SKM-1 (cell line): ENCODE measurements at regions not wholly inside any gene's neighbourhood (a gene's known extent, or its start where the extent isn't known, plus 50 kb on each side); places are given as distances from the start of the nearest gene placed in this dataset.

Source experiments
- DNase-seq: peaks from one replicate; lab custom pipeline; 2025; ENCODE audit not compliant: unreplicated experiment; lab: John Stamatoyannopoulos, UW

DNA sequence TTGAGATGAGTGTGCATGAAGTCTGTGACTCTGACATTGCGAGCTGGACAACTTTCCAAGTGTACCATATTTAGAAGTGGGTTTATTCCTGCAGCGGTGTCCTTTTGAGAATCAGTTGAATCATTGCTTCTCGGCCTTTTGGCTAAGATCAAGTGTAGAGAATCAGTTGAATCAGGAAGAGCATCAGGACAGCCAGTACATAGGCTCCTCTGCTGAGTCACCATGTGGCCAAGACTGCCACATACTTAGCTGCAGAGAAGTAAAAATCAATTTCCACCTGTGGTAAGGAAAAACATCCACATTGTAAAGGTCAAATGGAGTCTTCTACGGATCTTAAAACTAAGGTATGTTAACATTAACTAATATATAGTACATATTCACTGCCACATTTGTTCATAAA lies 428.4 kb upstream of the MARCKS start:
- DNase-seq: no peak

DNA sequence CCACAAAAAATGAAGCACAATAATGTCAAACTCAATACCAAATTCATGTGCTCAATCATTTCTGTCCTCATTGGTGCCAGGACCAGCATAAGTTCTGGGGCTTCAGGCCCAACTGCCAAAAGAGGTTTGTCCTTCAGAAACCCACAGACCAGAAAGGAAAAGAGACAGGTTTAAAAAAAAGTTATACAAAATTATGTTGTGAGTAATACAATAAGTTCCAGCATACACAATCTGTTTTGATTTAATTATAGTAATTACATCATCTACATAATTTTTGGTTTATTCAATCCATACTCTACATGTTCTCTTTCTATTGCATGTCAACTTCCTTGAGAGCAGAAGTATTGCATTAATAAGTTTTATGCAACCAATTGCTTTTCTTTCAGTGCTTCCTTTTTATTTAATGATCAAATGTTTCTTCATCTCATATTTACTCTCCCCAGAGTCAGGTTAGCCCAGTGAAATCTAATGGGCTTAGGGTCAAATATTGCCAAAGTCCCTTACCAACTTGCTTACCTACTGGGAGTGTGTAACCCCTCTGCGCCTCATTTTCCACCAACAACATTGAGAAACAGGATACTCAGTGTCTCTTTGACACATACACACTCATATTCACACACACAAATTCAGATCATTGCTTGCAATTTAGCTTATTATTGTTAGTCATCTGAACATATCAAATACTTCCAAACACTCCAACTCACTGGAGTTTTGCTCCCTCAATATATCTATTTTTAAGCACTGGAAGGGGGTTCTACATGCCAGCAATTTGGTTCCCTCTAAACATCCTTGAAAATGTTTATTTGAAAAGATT lies 424.4 kb upstream of the MARCKS start:
- no peak for DNase-seq

DNA sequence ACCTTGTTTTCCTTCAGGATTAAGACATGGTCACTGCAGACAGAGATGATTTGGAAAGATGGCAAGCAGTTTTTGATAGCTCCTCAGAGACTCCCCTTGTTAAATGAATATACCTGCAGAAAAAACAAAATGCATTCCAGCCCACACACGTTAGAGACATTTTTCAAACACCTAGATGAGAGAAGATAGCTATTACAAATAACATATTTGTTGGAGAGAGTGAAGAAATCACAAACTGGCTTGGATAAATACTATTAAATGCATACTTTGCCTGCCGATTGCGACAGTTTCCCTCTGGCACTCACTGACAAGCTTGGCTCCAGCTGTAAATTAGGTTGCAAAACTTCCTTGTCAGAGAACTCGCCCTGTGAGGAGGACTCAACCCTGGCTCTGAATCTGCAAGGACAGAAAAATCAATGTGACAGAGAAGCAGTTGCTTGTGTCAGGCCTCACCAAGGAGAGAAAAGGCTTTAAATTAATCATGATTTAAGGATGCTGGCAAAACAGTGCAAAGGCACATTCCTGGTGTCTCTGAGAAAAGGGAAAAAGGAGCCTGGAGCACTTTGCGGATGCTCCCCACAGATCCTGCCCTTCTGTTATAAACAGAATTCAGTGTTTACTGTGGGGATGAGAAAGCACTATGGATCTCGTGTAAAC lies 423.7 kb upstream of the MARCKS start:
- DNase-seq: peak; percentile 52

DNA sequence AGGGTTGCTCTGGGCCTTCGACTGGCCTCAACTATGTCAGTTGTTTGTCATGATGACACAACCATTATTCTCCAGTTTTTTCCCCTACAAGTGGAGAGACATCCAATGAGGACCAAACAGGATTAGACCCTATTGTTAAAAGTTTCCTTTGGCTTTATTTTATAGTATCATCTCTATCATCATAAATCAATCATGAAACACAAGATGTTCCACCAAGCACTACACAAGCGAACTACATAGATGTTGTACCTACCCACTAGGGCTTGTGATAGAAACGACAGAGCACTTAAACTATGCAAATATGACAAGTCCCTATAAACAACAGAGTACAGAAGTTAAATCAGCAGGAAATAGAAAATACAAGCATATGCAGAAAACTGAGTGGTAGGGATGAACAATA lies 422.5 kb upstream of the MARCKS start:
- DNase-seq: no peak

DNA sequence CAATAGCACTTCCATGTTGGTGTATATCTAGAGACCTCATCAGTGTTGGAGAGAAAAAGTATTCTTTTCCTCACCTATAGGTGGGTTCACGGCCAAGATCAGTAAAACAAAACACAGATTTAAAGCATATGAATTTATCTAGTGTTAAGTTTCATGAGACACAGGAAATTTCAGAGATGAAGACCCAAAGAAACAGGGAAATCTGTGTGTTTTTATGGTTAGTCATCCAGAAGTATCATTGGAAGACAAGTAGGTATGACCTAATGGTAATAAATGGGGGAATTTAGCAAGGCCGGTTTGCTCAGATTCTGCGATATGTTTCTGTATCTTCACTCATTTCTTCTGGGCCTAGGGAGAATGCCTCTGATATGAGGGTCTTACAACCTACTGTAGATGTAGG lies 419.6 kb upstream of the MARCKS start:
- DNase-seq: no peak

DNA sequence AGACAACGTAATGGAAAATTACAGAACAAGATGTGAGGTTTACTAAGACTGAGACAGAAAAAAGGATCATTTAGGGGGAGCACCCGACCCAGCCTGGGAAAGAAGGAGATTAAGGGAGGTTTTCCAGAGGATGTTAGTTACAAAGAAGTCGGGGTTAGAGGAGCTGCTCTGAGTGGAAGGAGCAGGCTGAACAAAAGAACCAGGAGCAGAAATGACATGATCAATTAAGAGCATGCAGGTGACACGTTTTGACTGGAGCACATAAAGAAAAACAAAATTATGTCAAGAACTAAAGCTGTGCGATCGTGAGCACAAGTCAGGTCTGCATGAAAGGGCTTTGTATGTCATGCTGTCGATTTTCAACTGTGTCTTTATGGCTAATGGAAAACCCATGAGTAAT lies 417.3 kb upstream of the MARCKS start:
- no peak for DNase-seq

DNA sequence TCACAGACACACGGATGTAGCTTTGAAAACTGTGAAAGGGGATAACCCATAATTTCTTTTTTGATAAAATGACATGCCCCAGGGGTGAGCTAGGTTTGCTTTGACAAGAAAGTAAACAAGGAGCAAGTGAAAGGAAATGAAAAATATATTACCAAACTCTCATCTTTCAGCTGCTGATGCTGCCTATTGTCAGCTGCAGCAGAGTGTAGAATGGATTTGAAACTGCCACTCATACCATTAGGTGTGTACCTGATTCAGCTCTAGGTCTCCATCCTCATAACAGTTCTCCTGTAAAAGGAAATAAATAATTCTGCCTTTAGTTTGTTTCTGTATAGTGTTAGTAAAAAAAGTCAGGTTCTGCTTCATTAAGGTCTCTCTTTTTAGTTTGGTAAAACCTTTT lies 415.1 kb upstream of the MARCKS start:
- no peak for DNase-seq

DNA sequence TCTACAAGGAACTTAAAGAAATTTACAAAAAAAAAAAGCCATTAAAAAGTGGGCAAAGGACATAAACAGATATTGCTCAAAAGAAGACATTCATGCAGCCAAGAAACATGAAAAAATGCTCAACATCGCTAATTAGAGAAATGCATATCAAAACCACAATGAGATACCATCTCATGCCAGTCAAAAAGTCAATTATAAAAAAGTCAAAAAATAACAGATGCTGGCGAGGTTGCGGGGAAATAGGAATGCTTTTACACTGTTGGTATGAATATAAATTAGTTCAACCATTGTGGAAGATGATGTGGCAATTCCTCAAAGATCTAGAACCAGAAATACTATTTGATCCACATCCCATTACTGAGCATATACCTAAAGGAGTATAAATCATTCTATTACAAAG lies 411.9 kb upstream of the MARCKS start:
- DNase-seq: no peak

DNA sequence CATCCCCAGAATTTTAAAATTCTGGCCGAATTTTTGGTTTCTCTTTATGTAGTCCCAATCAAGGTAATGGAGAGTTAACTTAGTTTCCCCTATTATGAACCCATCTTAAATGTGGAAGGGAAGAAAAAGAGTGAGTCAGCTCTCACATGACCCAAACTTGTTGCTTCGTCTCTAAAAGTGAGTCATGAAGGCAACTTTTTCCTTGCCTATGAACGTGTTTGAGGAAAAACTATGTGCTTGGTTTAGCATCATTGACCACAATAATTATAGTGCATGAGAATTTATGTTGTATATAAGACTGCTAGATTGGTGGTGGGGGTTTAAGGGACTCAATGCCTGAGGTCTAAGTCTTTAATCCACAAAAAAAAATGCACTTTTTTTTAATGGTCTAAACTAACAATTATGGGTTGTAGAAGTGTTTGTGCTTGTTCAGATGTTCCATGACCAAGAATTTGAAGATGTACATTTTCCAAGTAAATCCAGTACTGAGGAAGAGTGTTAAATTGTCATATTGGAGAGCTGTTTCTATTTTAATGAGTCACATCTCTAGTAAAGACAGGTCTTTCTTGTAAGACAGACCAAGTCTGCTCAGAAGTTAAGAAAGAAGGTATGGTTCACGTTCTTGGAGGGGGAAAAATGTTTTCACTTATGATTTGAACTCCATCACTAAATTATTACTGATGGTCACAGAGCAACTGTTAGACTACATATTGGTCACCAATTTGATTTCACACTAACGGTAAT lies 409.9 kb upstream of the MARCKS start:
- DNase-seq: peak; percentile 54

DNA sequence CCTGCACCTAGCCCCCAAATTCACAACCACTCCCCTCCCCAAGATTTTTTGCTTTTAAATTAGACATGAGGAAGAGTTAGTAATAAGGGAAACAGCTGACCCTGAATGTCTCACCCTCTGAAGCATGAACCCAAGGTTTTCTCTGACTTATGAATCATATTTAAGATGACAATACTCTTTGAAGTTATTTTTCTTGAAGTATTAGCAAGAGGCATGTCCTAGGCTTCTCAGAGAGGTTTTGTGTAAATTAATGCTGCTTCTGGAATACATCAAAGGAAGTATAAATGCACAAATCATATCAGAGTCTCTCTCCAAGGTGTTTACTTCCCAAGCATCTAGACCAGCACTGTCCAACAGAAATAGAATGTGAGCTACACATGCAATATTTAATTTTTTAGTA lies 408.1 kb upstream of the MARCKS start:
- no peak for DNase-seq

DNA sequence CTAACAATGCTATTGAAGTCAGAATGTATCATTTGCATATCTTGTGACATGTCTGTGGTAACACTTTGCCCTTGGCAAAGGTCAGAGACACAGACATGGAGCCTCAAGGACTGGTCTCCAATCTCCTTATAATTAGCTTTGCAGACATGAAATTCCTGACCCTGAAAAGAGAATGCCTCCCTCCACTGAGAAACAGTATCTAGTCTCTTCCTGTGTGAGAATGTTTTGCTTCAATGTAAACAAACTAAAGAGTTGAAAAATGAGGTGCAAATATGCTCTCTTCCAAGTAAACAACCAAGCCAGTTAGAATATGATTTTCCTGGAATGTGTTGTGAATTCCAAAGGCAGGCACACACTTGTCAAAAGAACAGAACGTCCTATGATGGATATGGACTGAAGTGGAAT lies 407.1 kb upstream of the MARCKS start:
- no peak for DNase-seq

DNA sequence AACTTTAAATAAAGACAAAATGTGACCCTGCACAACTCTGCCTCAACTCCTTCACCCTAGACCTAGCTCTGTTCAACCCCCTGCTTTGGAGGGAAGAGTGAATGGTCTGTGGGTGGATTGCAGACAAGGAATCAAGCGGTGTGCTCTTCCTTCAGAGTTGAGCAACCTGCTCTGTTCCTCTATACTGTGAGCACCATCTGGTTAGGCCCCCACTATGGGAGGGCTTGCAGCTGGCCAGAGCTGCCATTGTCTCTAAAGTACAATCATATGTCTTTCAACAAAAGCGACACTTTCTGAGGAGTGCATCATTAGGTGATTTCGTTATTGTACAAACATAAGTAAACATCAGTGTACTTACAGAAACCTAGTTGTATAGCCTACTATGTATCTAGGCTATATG lies 406.1 kb upstream of the MARCKS start:
- DNase-seq: peak; percentile 44

DNA sequence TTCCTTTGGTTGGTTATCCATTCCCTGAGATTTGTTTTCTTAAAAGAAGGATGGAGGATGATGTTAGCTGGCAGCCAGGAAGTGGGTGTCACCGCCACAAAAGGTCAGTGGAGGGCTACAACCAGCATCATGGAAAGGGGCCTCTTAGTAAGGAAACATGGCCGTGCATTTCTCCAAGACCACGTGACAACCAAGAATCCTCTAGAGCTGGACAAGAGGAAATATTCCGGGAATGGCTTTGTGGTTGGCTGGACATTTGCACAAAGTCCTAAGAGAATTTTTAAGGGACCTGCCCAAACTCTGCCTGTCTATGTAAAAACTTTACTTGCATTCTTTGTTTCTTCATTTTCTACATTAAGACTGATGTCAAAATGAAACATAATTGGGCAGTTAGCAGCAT lies 399.9 kb upstream of the MARCKS start:
- DNase-seq: no peak

DNA sequence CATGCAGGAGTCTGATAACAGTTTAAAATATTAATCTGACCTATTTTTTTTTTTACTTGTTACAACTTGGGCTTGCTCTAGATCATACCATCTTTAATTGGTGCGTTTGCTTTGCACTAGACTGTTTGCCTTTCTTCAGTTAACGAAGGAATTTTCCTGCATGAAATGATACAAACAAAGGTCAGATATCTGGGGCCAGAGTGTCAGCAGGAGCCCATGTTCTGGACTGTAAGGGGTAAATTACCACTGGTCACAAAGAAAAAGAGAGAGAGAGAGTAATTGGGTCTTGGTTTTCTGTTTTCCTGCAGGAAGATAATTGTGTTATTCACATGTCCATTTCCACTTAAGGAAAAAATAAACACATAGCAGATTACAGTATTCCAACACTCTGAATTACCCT lies 399.4 kb upstream of the MARCKS start:
- no peak for DNase-seq

DNA sequence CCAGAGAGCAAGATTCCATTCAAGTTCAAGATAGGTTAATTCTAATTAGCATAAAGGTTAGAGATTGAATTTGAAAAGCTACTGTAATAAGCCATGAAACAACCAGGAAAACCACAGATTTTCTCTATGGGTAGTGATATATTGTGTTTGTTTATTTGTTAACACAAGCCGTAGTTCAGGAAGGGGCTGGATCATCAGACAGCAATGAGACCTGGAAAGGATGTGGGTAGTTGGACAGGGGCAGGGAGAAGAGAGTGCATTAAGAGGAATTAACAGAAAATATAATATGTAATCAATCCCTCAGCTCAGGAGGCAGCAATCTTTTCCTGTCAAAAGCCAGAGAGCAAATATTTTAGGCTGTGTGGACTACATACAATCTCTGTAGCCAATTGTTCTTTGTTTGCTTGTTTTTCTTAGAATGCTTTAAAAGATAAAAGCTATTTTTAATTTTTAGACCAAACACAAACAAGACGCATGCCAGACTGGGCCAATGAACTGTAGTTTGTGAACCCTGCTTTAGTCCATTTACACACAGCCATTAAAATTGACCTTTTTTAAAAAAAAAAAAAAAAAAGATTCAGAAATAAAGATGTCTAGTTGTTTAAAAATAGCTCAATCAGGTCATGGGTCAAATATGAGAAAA lies 398.7 kb upstream of the MARCKS start:
- no peak for DNase-seq

DNA sequence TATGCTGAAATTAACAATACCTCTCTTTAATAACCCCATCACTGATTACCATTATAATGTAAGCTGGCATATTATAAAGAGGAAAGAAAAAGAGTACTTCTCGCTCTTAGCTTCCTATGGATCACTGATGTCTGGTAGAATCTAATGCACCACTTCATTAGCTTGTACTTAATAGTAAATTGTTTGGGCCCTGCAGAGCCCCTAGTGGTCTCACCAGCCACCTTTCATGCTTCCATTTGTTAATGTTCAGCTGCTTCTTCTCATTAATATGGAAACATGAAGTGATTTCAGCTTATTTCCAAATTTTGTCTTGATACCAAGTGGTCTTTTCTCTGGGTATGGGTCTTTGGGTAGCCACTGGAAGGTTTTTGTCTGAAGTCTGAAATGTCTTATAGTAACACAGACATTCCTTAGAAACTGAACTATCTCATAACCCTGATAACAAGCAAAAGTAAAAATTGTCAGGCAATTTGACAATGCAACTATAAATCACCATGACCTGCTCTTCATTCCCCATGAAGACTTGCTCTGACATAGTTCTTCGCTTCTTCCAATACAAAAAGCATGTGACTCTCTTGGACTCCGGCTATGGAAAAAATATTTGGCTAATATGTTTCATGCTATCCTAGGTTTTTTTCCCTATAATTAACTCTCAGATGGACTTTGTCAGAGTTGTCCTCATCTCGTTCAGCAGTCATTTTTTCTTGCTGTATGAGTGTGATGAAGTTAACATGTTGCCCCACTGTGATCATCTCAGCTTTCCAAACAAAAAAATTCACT lies 395.8 kb upstream of the MARCKS start:
- no peak for DNase-seq

DNA sequence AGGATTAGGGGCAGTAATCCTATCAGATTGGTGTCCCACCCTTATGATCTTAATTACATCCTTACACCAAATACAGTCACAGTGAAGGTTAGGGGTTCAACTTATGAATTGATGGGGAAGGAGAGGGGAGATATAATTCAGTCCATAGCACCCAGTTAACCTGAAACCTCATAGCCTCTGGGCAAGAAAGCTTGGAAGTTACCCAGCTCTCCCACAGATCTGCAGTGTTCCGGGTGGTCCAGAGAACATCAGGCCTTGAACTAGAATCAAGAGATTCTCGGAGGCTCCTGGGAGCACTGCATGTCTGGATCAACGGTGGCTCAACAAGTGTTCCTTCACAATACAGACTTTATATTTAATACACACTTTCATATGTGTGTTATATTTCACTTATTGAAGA lies 392.6 kb upstream of the MARCKS start:
- DNase-seq: no peak

DNA sequence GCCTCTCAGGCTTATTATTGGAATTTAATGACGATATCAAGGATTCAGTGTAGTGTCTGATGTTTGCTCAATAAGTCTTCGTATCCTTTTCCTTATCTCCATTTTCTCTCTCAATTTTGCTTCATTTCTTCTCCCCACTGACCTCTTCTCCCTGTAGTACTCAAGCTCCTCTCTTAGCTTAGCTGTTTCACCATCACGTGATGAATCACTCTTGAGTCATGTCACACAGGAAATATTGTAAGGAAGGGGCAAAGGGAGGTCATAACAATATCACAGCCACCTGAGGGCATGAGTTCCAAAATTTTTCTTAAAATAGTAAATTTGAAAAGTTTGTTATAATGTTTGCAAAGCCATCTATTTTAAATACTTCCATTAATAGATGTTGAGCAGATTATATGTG lies 392.2 kb upstream of the MARCKS start:
- peak; percentile 36 for DNase-seq

DNA sequence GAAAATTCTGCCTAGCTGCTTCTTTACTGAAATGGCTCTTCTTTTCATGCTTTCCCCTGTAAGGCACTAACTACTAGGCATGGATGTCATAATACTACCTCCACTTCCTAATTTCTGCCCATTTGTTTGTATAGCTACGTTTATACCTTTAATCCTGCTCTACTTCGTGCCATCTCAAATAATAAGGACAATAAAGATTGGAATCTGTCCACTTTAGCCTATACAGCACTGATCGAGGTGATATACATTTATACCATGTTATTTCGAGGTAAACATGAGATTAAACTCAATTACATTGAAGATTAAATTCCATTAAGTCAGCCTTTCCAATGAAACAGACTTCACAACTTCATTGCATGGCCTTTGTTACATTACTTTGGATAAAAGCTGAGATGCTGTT lies 390.6 kb upstream of the MARCKS start:
- DNase-seq: peak; percentile 7

DNA sequence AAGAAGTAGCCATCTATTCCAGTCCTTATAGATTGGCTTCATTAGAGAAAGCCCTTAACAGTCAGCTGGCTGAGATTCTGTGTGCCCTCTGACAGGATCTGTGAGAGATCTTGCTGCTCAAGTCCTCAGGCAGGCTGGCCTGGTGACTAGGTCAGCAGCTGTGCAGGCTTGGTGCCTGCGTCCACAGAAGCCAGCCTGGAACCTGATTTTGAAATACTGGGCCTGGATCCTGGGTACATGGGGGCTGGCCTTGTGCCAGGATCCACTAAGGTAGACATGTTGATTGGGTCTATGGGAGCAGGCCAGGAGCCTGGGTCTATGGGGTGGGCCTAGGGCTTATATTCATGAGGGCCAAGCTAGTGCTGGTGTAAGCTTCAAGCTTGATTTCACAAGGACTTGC lies 381.8 kb upstream of the MARCKS start:
- DNase-seq: no peak
